ENCODE measurements at regions not wholly inside any gene's neighbourhood (a gene's known extent, or its start where the extent isn't known, plus 50 kb on each side); places are given as distances from the start of the nearest gene placed in this dataset.

DNA sequence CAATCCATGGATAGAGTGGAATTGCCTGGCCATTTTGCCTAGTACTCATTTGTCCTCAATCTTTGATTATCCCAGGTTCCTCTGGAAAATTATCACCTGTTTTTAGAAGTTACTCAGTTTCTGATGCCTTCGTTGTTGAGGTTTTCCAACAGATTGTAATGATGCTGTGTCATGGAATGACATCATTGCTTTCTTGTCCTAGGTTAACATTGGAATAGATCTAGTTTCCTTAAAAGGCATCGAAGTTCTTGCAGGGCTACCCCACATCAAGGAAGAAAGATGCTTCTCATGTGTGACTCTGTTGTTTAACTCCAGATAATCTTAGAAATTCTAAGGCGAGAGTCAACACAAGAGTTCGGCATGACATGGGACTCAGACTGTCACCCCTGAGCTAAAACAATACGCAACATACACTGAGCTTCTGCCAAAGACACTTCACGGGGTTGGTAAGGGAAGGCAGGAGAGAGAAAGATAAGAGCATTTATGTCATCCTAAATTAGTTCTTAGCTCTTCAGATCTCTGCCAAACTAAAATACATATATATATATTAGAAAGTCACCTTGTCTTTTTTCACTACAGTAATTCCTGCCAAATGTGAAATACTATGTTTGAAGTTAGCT lies 293.2 kb upstream of the WWC1 start:
- DNase-seq (ENCODE audit: low read depth in 2 of 2) = no peak

DNA sequence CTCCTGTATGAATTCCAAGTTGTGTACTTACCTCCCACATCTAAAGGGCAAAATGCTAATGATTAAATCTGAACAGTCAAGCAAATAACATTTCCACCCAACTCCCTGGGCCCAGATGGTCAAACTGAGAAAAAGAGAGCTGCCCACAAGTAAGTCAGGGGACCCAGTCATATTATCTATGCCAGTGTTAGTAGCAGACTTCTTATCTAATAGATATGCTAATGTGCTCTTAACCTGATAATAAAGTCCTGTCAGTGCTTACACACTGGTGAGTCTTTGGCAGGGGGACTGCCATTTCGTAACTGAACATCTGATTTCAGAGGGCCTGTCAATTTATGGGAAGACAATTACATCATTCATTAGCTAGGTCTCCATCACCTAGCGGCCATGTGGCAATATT lies 292.3 kb upstream of the WWC1 start:
- DNase-seq (ENCODE audit: low read depth in 2 of 2) = no peak

DNA sequence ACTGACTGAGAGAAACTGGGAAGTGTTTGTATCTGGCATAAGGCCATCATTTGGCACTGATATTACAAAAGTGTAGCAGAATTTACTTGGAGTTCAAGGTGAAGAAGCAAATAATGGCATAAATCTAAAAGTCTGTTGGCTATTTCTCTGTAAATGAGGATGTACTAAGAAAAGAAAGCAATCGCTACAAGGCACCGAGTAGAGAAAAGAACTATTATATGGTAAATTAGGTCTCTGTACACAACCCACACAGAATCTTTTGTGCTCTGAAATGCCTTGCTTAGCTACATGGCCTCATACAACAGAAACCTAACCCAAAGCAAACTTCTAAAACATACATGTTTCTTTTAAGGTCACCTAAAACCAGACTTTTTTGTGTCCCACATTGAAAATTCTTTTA lies 290.1 kb upstream of the WWC1 start:
- no peak for DNase-seq (ENCODE audit: low read depth in 2 of 2)

DNA sequence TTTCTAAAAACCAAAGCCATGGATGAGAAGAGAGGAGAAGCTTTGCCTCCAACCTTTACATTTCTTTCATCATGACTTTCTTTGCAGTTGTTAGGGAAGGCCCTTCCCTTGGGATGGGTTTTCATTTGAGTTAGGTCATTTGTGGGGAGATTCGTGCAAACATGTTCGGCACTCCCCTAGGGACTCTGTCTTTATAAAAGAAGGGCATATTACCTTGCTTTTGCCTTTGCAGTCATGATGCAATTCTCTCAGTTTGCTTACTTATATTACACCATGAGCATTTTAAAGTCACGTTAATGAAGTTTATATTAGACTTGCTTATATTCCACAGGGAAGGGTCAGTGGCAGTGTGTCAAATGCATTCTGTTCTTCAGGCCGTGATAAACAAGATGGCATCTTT lies 289.3 kb upstream of the WWC1 start:
- no peak for DNase-seq (ENCODE audit: low read depth in 2 of 2)

DNA sequence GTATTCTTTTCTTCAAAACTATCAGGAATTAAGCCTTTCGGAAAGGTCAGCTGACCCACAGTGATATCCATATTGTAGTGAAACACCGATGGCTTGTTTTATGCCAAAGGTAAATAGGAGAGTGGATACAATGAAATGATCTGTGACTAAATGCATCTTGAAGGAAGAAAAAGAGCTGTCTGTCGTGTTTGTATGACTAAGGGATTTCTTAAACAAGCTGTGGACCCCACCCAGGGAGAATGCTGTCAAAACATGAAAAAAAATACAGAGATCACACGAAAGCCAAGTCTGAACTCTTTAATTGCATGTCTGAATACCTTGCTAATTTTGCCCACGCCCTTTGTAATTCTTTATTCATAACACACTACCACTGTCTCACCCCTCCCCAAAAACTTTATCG lies 286.4 kb upstream of the WWC1 start:
- no peak for DNase-seq (ENCODE audit: low read depth in 2 of 2)

DNA sequence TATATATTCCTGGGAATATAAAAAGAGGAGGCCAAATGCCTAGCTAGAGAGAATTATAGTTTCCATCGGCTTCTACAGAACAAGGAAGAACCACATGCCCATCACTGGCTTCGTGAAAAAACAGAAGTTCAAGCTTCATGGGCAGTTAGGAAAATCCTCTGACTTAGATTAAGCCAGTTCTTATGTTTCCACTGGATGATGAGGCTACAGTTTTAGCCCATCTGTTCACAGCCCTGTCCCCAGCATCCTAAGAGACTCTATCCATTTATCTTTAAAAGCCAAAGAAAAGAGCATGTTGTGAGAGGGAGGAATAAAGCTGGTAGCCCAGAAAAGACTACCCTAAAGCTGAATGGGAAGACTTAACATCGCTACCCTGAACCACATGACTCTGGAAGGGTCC lies 285.5 kb upstream of the WWC1 start:
- no peak for DNase-seq (ENCODE audit: low read depth in 2 of 2)

DNA sequence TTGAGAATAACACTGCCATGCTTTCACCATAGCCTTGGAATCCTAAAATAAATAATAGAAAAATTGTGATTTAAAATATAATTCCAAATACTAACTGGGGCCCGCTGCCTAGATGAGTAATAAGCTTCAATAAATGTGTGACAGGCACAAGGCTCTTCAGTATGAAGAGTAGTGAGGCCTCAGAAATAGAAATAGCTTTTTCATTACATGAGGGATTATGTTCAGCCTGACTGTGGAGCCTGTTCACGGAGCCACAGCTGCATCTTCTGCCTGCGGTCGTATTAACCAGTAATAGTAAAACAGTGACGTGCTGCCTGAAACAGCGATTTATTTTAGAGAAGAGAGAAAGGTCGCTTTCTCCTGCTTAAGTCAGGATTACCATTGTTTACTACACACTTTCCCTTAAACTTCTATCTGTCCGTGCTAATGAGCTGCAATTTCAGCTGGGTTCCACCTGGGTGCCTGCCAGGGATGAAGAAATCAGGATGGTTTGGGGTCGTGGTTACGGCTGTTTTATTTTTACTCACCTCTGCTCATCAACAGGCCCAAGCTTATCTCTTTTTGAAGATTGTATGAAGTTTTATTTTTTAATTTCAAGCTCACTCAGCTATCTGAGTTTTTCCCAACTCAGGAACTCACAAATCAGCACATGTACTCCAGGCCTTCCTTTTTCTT lies 284.9 kb upstream of the WWC1 start:
- DNase-seq (ENCODE audit: low read depth in 2 of 2) = no peak

DNA sequence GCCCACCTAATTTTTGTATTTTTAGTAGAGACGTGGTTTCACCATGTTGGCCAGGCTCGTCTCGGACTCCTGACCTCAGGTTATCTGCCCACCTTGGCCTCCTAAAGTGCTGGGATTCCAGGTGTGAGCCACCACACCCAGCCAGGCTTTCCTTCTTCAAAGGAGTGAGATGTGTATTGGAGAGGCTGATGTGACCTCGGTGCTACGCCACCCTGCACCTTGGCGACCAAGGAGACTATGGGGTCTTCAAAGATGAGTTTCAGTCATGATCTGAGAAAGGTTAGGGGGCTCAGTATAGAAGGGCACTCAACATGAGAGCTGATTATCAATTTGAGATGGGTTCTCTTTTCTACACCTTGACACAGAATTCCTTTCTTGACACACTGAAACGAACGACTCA lies 284.2 kb upstream of the WWC1 start:
- DNase-seq (ENCODE audit: low read depth in 2 of 2) = no peak

DNA sequence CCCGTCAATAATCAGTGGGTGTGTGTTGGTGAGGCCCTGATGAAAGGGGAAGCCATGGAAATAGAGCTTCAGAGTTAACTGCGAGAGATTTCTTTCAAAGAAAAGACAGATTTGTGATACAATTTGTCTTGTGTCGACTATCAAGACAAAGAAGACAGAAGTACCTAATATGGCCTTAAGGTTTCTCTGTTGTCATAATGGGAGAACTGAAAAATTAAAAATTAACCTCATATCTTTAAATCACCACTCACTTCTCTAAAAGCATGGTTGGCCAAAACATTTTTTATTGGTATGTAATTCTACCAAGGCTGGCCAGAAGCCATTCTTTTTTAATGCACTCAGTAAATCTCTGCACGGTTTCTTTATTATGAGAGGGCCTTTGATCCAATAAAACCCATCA lies 282.9 kb upstream of the WWC1 start:
- DNase-seq (ENCODE audit: low read depth in 2 of 2) = no peak

DNA sequence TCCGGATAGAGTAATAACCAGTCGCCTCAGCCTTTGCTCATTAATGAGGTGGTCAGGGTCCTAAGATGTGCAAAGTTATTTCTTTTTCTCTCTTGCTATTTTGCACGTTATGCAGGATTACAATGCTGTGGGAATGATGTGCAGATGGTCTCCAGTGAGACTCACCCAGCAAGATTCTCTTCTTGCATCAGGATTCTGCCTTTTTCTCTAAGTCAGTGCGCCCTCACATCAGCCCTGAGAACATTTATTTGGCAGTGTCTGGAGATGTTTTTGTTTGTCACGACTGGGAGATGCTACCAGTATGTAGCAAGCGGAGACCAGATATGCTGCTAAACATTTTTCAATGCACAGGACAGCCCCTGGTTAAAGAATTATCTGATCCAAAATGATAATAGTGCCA lies 280.3 kb upstream of the WWC1 start:
- DNase-seq (ENCODE audit: low read depth in 2 of 2) = no peak

DNA sequence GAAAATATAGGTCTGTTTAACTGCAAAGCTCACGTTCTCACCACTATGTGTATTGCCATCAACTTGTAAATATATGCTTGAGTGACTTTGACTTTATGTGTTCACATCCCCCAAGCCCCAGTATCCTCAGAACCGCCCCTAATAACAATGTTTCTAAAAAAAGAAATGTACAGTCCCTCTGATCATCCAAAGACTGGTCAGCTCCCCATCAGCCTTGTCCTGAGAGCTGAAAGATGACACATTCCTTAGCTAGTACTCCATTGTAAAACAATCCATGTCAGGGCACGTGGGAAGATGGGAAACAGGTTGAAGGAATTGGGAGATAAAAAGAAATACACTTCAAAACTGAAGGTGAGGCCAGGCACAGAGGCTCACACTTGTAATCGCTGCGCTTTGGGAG lies 279.4 kb upstream of the WWC1 start:
- DNase-seq (ENCODE audit: low read depth in 2 of 2) = no peak

DNA sequence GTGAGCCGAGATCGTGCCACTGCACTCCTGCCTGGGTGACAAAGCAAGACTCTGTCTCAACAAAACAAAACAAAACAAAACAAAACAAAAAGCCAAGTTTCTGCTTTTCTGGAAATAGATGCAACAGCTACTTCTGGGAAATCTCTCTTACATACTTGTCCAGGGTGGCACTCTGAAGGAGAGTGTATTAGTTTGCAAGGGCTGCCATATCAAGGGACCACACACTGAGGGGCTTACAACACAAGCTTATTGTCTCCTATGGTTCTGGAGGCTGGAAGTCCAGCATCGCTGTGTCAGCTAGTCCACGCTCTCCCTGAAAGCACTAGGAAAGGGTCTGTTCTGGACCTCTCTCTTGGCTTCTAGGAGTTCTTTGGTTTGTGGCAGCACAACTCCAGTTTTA lies 277.9 kb upstream of the WWC1 start:
- DNase-seq (ENCODE audit: low read depth in 2 of 2) = no peak

DNA sequence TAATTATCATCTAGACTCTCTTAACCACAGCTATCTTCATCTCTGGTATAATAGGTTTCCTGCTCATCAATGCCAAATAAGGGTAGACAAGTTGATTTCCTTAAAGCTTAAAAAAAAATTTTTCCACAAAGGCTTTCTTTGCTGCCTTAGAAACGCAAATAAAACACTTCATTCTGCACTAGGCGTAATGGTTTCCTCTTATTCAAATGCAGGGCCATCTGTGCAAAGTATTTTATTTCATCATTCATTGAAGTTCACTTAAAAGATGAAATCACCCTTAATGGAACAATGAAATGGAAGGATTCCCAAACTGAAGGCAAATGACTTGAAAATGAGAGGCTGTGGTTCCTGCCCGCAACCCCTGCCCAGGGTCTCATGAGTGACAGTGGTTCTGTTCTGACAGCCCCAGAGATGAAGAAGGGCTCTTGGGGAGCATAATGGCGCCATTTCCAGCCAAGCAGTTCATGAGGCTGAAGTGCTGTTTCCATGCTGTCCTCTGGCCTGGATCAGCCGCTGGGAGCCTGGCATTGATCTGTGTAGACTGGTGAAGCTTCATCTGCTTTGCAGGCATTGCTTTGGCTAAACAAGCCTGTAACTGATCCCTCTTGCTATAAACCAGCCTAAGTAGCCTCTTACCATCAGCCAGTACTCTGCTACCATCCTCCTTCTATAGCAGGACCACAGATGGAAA lies 276.9 kb upstream of the WWC1 start:
- DNase-seq (ENCODE audit: low read depth in 2 of 2) = no peak

DNA sequence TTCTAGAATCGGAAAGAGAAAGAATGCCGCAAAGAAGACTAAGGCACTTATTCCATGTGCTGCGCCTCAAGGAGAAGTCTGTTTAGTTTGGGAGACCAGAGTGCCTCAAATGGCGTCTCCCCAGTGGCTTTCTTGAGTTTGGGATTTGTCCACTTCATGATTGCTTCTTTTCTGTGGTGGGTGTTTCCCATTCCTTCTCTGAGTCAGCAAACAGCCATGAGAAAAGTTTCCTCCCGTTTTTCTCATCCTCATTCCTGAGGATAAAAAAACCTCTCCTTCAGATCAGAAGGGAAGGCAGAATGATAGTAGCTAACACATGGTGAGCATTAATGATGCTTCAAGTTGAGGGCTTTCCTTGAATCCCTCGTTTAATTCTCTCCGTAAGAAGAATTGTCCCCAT lies 275.9 kb upstream of the WWC1 start:
- no peak for DNase-seq (ENCODE audit: low read depth in 2 of 2)

DNA sequence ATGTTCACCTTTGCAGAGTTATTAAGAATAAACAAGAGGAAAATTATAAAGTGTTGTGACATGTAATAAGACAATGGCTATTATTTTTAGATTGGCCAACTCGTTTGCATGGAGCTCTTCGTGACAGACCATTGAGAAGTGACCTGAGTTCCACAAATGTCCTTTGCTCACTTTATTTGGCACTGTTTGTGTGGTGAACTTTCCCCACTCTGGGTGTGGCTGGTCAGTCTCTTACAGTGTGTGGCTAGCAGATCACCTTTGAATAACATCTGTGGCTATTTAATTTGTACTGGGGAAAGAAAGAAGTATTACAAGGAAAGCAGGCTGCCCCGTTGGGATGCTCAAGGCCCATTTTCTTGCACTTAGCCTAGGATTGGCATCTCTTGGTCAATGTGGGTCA lies 274.1 kb upstream of the WWC1 start:
- DNase-seq (ENCODE audit: low read depth in 2 of 2) = no peak

DNA sequence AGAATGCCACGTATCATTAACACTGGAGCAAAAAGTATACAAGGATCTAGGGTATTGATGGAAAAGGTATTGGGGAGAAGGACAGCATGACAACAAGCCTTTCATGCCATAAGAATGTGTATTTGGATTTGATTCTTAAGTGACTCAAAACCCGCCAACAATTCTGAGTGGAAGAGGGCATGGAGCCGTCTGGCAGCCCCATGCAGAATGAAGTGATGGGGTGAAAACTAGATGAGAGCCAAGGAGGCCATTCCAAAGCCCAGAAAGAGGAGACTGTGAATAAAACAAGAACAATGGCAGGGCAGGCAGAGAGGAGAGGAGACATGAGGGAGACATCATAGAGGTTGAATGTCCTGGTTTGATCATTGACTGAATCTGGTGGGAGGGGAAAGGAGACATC lies 272.3 kb upstream of the WWC1 start:
- no peak for DNase-seq (ENCODE audit: low read depth in 2 of 2)

DNA sequence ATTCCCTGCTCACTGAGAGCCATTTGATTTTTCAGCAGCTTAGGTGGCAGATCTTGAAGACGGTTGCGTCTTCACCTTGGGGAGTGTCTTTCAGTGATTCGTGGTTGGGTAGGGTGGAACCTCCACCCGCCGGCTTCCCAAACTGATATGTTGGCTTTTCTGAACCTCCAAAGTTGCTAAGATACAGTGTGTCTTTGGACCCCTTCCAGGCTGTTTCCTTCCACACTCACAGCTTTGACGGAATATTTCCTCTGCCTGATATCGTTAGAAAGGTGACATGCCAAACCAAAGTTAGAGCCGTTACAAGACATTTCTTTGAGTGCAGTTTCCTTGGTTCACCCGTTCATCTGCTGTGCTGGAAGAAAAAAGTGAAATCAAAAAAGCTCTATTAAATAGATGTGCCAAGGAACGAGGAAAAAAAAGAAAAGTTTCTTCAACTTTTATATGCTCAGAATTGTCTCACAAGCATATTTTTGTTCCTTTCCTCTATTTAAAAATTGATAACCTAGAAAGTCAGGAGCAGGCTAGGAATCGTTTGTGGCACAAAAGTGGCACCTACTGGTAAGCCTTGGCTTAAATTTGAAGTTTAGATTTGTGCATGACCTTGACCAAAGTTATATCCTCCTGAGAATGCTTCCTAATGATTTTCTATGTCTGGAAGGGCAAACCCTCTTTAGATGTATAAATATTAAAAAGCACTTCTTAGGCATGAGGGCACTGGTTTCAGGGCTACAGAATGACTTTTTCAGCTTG lies 270.7 kb upstream of the WWC1 start:
- DNase-seq (ENCODE audit: low read depth in 2 of 2) = no peak

DNA sequence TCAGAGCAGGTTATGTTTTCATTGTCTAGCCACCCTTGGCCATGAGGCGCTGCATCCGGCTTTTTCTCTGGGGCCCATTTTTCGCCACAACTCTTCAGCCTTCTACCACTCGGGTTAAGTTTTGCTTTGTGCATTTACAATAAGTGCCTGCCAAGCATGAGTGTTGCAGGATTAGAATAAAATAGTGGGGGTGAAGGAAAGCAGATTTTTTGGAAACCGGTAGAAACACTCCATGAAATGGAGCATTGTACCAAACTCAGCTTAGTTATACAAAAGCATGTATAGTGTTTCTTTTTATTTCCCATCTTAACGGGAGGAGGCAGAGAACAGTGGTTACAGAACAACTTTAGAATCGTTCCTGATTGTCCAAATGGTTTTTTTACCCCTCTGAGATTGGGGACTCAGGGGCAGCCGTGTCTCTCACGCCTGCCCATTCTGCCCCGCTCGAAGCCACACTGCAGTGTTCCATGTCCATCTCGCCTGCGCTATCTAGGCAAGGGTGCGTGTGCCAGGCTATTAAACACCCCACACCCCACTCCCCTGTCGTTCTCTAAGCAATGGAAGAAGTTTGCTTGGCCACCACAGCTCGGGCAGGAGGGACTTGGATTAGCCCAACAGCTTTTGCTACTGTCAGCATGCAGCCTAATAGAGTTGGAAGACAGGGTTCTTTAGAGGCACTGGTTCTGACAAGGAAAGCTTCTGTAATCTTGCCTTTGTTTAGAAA lies 268.8 kb upstream of the WWC1 start:
- DNase-seq (ENCODE audit: low read depth in 2 of 2) = no peak

DNA sequence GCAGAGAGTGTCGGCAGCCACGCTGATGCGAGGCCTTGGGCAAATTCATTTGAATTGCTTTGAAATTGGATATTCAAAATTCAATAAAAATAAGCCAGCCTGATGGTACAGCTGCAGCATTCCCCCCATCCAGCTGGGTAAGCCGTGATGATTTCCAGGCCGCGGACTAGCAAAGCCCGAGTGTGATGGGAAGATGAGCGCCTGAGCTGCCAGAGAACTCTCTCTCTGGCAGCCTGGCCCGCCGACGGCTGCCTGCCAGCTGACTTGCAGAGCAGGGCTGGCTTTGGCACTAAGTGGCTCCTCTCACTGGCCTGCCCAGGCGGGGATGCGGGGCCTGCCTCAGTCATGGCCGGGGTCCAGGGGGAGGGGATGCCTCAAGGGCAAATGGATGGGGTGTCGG lies 268.3 kb upstream of the WWC1 start:
- no peak for DNase-seq (ENCODE audit: low read depth in 2 of 2)

DNA sequence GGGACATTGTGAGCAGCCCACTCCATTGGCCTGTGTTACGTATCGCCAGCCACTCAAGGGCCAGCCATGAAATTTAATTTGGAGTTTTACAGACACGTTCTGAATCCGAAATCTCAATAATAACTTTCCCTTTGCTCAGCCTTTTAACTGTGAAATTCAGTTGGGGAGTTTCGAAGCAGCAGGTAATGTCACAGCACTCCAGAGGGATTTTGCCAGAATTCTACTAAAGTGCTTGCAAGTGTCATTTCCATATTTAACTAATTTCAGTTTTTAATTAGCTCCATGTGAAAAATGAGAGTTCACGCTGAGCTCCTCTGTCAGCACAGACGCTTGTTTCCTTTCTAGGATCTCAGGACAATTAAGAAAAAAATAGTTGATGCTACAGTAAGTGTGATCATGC lies 267.1 kb upstream of the WWC1 start:
- no peak for DNase-seq (ENCODE audit: low read depth in 2 of 2)

DNA sequence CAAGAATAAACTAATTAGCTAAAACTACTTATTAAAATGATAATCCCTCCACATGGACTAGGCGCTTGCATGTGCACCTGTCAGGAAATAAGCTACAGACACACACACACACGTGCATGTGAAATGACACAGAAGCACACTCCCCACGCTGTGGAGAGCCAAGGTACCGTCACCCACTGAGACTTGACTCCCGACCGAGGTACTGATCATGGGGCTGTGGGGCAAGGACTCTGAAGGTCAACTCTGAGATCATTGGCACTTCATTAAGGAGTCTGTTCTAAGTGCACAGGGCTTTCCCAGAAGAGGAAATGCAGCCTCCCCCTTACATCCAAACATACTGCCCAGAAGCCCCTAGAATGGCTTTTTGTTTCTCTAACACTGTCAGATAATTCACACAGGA lies 264.4 kb upstream of the WWC1 start:
- DNase-seq (ENCODE audit: low read depth in 2 of 2) = no peak

DNA sequence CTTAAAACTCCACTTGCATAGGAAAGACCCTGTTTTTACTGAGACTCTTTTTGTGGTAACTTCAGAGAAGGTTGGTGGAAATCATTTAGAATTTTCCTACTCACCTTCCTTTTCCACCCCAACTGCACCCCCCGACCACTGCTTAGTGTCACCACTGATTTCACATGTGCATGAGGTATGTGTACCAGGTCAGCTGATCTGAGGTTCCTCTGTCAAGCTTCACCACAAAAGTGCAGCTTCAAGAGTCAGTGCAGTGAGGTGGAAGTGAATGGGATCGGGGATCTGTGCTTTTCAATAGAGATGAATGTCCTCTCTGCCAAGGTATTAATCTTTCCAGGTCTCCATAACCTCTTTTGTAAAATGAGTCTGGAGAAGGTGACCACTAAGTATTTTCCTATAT lies 260.5 kb upstream of the WWC1 start:
- no peak for DNase-seq (ENCODE audit: low read depth in 2 of 2)
